OCI-LY1 (cell line): ENCODE measurements at regions not wholly inside any gene's neighbourhood (a gene's known extent, or its start where the extent isn't known, plus 50 kb on each side); places are given as distances from the start of the nearest gene placed in this dataset.

Experiments used
- H2AFZ ChIP-seq: fragments of 200-600 bp; sonication (generic), shearing (Covaris generic); 2 replicates; pipeline ENCODE4 v1.6.0; 2014; ENCODE audit warnings: antibody characterized with exemption, mild to moderate bottlenecking, low read length
- H3F3A ChIP-seq: fragments of 200-600 bp; sonication (generic), shearing (Covaris generic); 2 replicates; pipeline ENCODE4 v1.6.0; 2014; ENCODE audit warnings: mild to moderate bottlenecking, antibody characterized with exemption, low read length, moderate library complexity; ENCODE audit not compliant: insufficient read depth
- H3K27ac ChIP-seq: fragments of 200-600 bp; sonication (generic); 2 replicates; pipeline ENCODE4 v1.5.1; 2014; ENCODE audit warnings: low read length, mixed run types, mild to moderate bottlenecking, low read depth; ENCODE audit not compliant: poor library complexity, severe bottlenecking
- H3K27me3 ChIP-seq: fragments of 200-600 bp; sonication (generic); 2 replicates; pipeline ENCODE4 v1.6.0; 2014; ENCODE audit warnings: antibody characterized with exemption, mild to moderate bottlenecking, low read length, moderate library complexity; ENCODE audit not compliant: insufficient read depth
- H3K36me3 ChIP-seq: fragments of 200-600 bp; sonication (generic); 2 replicates; pipeline ENCODE4 v1.6.1; 2014; ENCODE audit warnings: mild to moderate bottlenecking, antibody characterized with exemption, low read length, moderate library complexity, mixed read lengths; ENCODE audit not compliant: insufficient read depth
- H3K4me1 ChIP-seq: fragments of 200-600 bp; sonication (generic); 2 replicates; pipeline ENCODE4 v1.5.1; 2014; ENCODE audit warnings: mild to moderate bottlenecking, low read length, moderate library complexity; ENCODE audit not compliant: insufficient read depth, severe bottlenecking
- H3K4me2 ChIP-seq: fragments of 200-600 bp; sonication (generic), shearing (Covaris generic); 2 replicates; pipeline ENCODE4 v1.6.1; 2014; ENCODE audit warnings: low read length
- H3K4me3 ChIP-seq: fragments of 200-600 bp; sonication (generic); 2 replicates; pipeline ENCODE4 v1.5.1; 2014; ENCODE audit warnings: low read length, low read depth, mild to moderate bottlenecking, mixed read lengths; ENCODE audit not compliant: poor library complexity, severe bottlenecking
- H3K79me2 ChIP-seq: fragments of 200-600 bp; shearing (Covaris generic); 2 replicates; pipeline ENCODE4 v1.6.1; 2016; ENCODE audit warnings: mixed run types, low read length, mixed read lengths; ENCODE audit not compliant: insufficient read depth
- H3K9ac ChIP-seq: fragments of 200-600 bp; sonication (generic), shearing (Covaris generic); 2 replicates; pipeline ENCODE4 v1.6.1; 2014; ENCODE audit warnings: mild to moderate bottlenecking, low read length, mixed read lengths
- H3K9me2 ChIP-seq: fragments of 200-600 bp; sonication (generic), shearing (Covaris generic); 2 replicates; pipeline ENCODE4 v1.6.1; 2014; ENCODE audit warnings: low read depth, mild to moderate bottlenecking, low read length, mixed read lengths
- H3K9me3 ChIP-seq: fragments of 200-600 bp; shearing (Covaris generic); 2 replicates; pipeline ENCODE4 v1.6.1; 2014; ENCODE audit warnings: low read length, mixed read lengths
- H4K20me1 ChIP-seq: fragments of 200-600 bp; sonication (generic), shearing (Covaris generic); 2 replicates; pipeline ENCODE4 v1.6.0; 2016; ENCODE audit warnings: mild to moderate bottlenecking, low read length; ENCODE audit not compliant: insufficient read depth
- CTCF ChIP-seq: fragments of 200-600 bp; sonication (generic), shearing (Covaris generic); IDR thresholded peaks from 2 replicates; pipeline ENCODE4 v1.5.1; 2017; ENCODE audit warnings: mild to moderate bottlenecking, antibody characterized with exemption, low read length, moderate library complexity, mixed read lengths
- EZH2 ChIP-seq: fragments of 200-600 bp; sonication (generic), shearing (Covaris generic); IDR thresholded peaks from 2 replicates; pipeline ENCODE4 v1.8.0; 2017; ENCODE audit warnings: borderline replicate concordance, mixed run types, mild to moderate bottlenecking, antibody characterized with exemption, low read length, moderate library complexity, mixed read lengths

- Histone ChIP-seq H3K4me1 (no peaks in the 10 kb centered on the region), H2AFZ (no peak overlapping the region), H3K9ac (no peak overlapping the region), H3K4me2 (no peak overlapping the region), H3K9me2 (no peaks in the 10 kb centered on the region), H3K27me3 (no peaks in the 10 kb centered on the region), H3K4me3 (no peak overlapping the region), H4K20me1 (no peaks in the 10 kb centered on the region), H3F3A (no peaks in the 10 kb centered on the region), H3K27ac (no peak overlapping the region), H3K9me3 (no peaks in the 10 kb centered on the region), H3K36me3 (no peaks in the 10 kb centered on the region), H3K79me2 (no peaks in the 10 kb centered on the region)
- TF ChIP-seq EZH2 (no peak), CTCF (no peak)
Measured at GRCh38 chr18:5721924-5722323, 173.4 kb downstream of the TMEM200C start.

DNA sequence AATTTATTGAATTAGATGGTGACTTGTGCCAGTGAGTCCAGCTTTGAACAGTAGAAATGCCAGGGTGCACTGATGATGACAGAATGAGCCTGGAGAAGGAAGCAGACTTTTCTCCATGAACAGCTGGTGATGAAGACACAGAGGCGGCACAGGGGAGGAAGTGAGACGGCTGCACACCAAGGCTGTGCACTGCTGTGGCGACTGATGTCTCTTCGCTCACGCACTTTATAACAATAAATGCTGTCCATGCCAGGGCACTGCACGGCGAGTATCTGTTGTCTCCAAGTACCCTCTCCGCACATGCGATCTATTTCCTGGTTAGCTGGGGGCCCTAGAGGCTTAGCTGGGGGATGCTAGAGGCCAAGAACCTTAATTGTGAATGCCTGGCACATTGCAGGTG, 175.2 kb downstream of the TMEM200C start:
- H3K4me3 ChIP-seq: no peak overlapping the region
- no peak overlapping the region for H3K9ac ChIP-seq
- H3K36me3 ChIP-seq: no peaks in the 10 kb centered on the region
- no peaks in the 10 kb centered on the region for H3K9me2 ChIP-seq
- no peaks in the 10 kb centered on the region for H3K4me1 ChIP-seq
- no peak for TF ChIP-seq EZH2
- TF ChIP-seq CTCF: no peak
- no peaks in the 10 kb centered on the region for H3K27me3 ChIP-seq
- H4K20me1 ChIP-seq: no peaks in the 10 kb centered on the region
- H3K27ac ChIP-seq: no peak overlapping the region
- H3K79me2 ChIP-seq: no peaks in the 10 kb centered on the region
- H3F3A ChIP-seq: no peaks in the 10 kb centered on the region
- H3K4me2 ChIP-seq: no peak overlapping the region
- no peaks in the 10 kb centered on the region for H3K9me3 ChIP-seq
- H2AFZ ChIP-seq: no peak overlapping the region

DNA sequence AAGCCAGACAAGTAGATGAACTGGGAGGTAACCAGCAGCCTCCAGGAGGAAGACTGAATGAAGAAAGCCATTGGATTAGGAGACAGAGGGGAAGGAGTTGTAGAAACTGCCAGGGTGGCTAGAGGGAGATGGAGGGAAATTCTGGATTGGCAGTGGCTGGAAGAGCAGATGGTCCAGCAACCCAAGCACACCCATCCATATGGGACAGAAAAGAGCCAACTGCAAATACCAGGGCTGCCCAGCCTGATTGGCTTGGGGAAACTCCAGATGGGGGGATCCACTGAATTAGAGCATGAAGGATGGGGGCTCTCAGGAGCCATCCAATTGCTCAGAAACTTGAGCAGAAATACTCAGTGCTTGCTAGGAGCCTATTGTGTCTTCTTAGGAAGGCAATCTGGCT, 173.5 kb upstream of the EPB41L3 start:
- Histone ChIP-seq H3K4me1 (no peaks in the 10 kb centered on the region), H3K9ac (no peak overlapping the region), H3K79me2 (no peaks in the 10 kb centered on the region)

GRCh38 chr18:5710676-5711075, 166.9 kb upstream of the EPB41L3 start:
- no peaks in the 10 kb centered on the region for H3K9me3 ChIP-seq
- no peak overlapping the region for H3K27ac ChIP-seq
- no peaks in the 10 kb centered on the region for H3K9me2 ChIP-seq
- no peak overlapping the region for H3K9ac ChIP-seq
- no peaks in the 10 kb centered on the region for H3K79me2 ChIP-seq
- H4K20me1 ChIP-seq: no peaks in the 10 kb centered on the region
- H3F3A ChIP-seq: no peaks in the 10 kb centered on the region
- no peaks in the 10 kb centered on the region for H3K27me3 ChIP-seq
- H2AFZ ChIP-seq: no peak overlapping the region
- no peaks in the 10 kb centered on the region for H3K36me3 ChIP-seq
- H3K4me3 ChIP-seq: no peak overlapping the region
- no peaks in the 10 kb centered on the region for H3K4me1 ChIP-seq
- no peak overlapping the region for H3K4me2 ChIP-seq
- TF ChIP-seq EZH2: no peak
- no peak for TF ChIP-seq CTCF

More for the DNA sequence above, 173.5 kb upstream of the EPB41L3 start:
- Histone ChIP-seq H4K20me1 (no peaks in the 10 kb centered on the region), H3K9me3 (no peaks in the 10 kb centered on the region), H3K36me3 (no peaks in the 10 kb centered on the region), H2AFZ (no peak overlapping the region), H3F3A (no peaks in the 10 kb centered on the region), H3K9me2 (no peaks in the 10 kb centered on the region), H3K27me3 (no peaks in the 10 kb centered on the region), H3K4me2 (no peak overlapping the region), H3K4me3 (no peak overlapping the region), H3K27ac (no peak overlapping the region)
- no peak for TF ChIP-seq EZH2
